GM12801 (cell line): ENCODE measurements at regions not wholly inside any gene's neighbourhood (a gene's known extent, or its start where the extent isn't known, plus 50 kb on each side); places are given as distances from the start of the nearest gene placed in this dataset.

ENCODE experiments used
- TF ChIP-seq, protein P1 (sequence below): IDR thresholded peaks from one replicate; pipeline ENCODE4 v1.5.1; 2011; ENCODE audit warnings: control low read depth; ENCODE audit not compliant: insufficient read length; ENCODE audit errors: extremely low read depth

GRCh38 chr12:59472273-59472672 is 123.6 kb upstream of the SLC16A7 start:
- TF ChIP-seq, protein P1, sequence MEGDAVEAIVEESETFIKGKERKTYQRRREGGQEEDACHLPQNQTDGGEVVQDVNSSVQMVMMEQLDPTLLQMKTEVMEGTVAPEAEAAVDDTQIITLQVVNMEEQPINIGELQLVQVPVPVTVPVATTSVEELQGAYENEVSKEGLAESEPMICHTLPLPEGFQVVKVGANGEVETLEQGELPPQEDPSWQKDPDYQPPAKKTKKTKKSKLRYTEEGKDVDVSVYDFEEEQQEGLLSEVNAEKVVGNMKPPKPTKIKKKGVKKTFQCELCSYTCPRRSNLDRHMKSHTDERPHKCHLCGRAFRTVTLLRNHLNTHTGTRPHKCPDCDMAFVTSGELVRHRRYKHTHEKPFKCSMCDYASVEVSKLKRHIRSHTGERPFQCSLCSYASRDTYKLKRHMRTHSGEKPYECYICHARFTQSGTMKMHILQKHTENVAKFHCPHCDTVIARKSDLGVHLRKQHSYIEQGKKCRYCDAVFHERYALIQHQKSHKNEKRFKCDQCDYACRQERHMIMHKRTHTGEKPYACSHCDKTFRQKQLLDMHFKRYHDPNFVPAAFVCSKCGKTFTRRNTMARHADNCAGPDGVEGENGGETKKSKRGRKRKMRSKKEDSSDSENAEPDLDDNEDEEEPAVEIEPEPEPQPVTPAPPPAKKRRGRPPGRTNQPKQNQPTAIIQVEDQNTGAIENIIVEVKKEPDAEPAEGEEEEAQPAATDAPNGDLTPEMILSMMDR: no peak

GRCh38 chr12:59459966-59460660 is 135.7 kb upstream of the SLC16A7 start:
- TF ChIP-seq, protein P1: no peak

DNA sequence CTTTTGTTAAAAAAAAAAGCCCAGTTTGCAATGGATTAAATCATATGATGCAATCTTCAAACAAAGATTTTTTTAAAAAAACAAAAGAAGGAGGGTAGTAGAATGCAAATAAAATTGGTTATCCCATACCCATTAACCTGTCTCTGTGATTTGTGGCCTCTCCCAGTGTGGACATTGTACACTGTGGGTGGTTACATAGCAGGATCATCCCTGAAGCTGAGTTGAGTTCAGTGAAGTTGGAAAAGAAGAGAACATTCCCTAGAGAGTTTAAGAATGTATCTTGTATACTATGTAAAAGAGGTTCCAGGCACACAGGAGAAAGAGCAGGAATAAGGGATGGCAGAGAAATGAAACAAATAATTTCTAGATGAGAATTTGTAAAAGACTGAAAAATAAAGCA is 142.4 kb upstream of the SLC16A7 start:
- TF ChIP-seq, protein P1: no peak

- TF ChIP-seq, protein P1: no peak
Observed at GRCh38 chr12:59452746-59453145, 143.1 kb upstream of the SLC16A7 start.

GRCh38 chr12:59452259-59452658 is 143.6 kb upstream of the SLC16A7 start:
- TF ChIP-seq, protein P1: no peak

- TF ChIP-seq, protein P1: no peak
Observed at GRCh38 chr12:59446116-59446515, 149.7 kb upstream of the SLC16A7 start.

DNA sequence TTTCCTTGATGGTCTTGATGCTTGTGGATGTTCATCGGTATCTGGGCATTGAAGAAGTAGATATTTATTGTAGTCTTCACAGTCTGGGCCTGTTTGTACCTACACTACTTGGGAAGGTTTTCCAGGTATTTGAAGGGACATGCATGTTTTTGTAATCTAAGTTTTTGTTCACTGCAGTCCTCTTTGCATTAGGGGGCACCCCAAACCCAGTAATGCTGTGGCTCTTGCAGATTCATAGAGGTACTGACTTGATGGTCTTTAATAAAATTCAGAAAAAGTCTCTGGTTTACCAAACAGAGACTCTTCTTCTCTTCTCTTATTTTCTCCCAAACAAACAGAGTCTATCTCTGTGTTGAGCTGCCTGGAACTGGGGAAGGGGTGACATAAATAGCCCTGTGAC is 150.9 kb upstream of the SLC16A7 start:
- TF ChIP-seq, protein P1: no peak
